HepG2 (cell line): ENCODE measurements at regions not wholly inside any gene's neighbourhood (a gene's known extent, or its start where the extent isn't known, plus 50 kb on each side); places are given as distances from the start of the nearest gene placed in this dataset.
A peak's percentile ranks its signal among the peaks of the same experiment; 100 is the strongest.

ENCODE experiments used
- ATAC-seq: fragments of 200-7000 bp; cut with Tn5 transposase; 3 replicates; pipeline ENCODE4 v1.9.1; 2020; ENCODE audit warnings: mild to moderate bottlenecking, moderate library complexity
- BruUV-seq: library from RNA; stranded (reverse); fragments of 400-500 nt; replicated peaks from 2 replicates; lab custom pipeline; 2021; lab: Mats Ljungman, UMichigan
- CTCF ChIA-PET: fragments of 300-600 bp; formaldehyde crosslinking; extraction: SDS; loops from one replicate; lab custom pipeline; 2021; ENCODE audit warnings: low total read pairs, inconsistent platforms, low intra/inter-chr PET ratio; lab: Yijun Ruan, JAX
- POLR2A ChIA-PET: fragments of 350-600 bp; sonication (Branson Sonifier 250); formaldehyde crosslinking; loops from one replicate; lab custom pipeline; 2020; ENCODE audit warnings: antibody characterized with exemption, inconsistent platforms; lab: Yijun Ruan, JAX
- DNase-seq: peaks from one replicate; pipeline ENCODE4 v3.0.0-alpha.2; 2015; ENCODE audit warnings: low spot score
- FAIRE-seq: peaks from 3 replicates; lab custom pipeline; 2011; peaks lifted over from hg19 to GRCh38; lab: Jason Lieb, UNC
- H2AFZ ChIP-seq: one replicate; pipeline ENCODE4 v1.6.1; 2011; ENCODE audit warnings: low read length, inconsistent platforms
- H3K27ac ChIP-seq: fragments of 300-600 bp; 3 replicates; pipeline ENCODE4 v1.8.0; 2011; ENCODE audit warnings: mixed run types, mild to moderate bottlenecking, mixed read lengths, low read length, inconsistent platforms; ENCODE audit not compliant: insufficient read depth; ENCODE audit errors: extremely low read length
- H3K27me3 ChIP-seq, 2 experiments: fragments of 200-600 bp in 1 of 2; 2 replicates in 1 of 2; 3 replicates in 1 of 2; pipeline versions ENCODE4 v1.6.0 to v1.8.0; 2011; ENCODE audit warnings: low read length in 2 of 2, mild to moderate bottlenecking in 2 of 2, moderate library complexity in 2 of 2, inconsistent platforms in 1 of 2; ENCODE audit not compliant: insufficient read depth in 2 of 2, control insufficient read depth in 1 of 2
- H3K36me3 ChIP-seq, 2 experiments: fragments of 200-600 bp in 1 of 2; replicated peaks in 1 of 2; 2 replicates in 1 of 2; 3 replicates in 1 of 2; pipeline versions ENCODE4 v1.5.1 to v1.8.0; 2011; ENCODE audit warnings: low read length in 2 of 2, inconsistent platforms in 1 of 2; ENCODE audit not compliant: insufficient read depth in 2 of 2, control insufficient read depth in 1 of 2
- H3K4me1 ChIP-seq: 2 replicates; pipeline ENCODE4 v1.5.1; 2012; ENCODE audit warnings: low read length, inconsistent platforms; ENCODE audit not compliant: insufficient read depth
- H3K4me2 ChIP-seq: 2 replicates; pipeline ENCODE4 v1.6.0; 2011; ENCODE audit warnings: low read depth, low read length, inconsistent platforms
- H3K4me3 ChIP-seq, 3 experiments: fragments of 200-600 bp in 1 of 3; sonication (generic), shearing (Covaris generic) in 1 of 3; replicated peaks in 1 of 3; 2 replicates each; pipeline ENCODE4 v1.5.1; 2011 to 2016; ENCODE audit warnings: low read length in 3 of 3, inconsistent platforms in 2 of 3, low read depth in 2 of 3, mild to moderate bottlenecking in 2 of 3, control low read depth in 1 of 3, mixed read lengths in 1 of 3; ENCODE audit not compliant: insufficient read depth in 1 of 3
- H3K79me2 ChIP-seq: one replicate; pipeline ENCODE4 v1.6.1; 2011; ENCODE audit warnings: low read length, inconsistent platforms; ENCODE audit not compliant: insufficient read depth
- H3K9ac ChIP-seq: 2 replicates; pipeline ENCODE4 v1.6.0; 2011; ENCODE audit warnings: mild to moderate bottlenecking, low read depth, low read length, inconsistent platforms; ENCODE audit not compliant: insufficient read depth
- H3K9me3 ChIP-seq: 2 replicates; pipeline ENCODE4 v1.5.1; 2012; ENCODE audit warnings: mild to moderate bottlenecking, low read length
- H4K20me1 ChIP-seq: 2 replicates; pipeline ENCODE4 v1.6.0; 2011; ENCODE audit warnings: inconsistent platforms, mild to moderate bottlenecking, low read length, moderate library complexity; ENCODE audit not compliant: insufficient read depth
- HCFC1 ChIP-seq: fragments of 150-350 bp; IDR thresholded peaks from 2 replicates; pipeline ENCODE4 v1.6.1; 2014; ENCODE audit warnings: low read depth, low read length
- ZNF460 ChIP-seq: sonication (generic); formaldehyde crosslinking; IDR thresholded peaks from 2 replicates; pipeline ENCODE4 v1.5.1; 2020; ENCODE audit warnings: missing genetic modification reagents, mild to moderate bottlenecking, borderline replicate concordance
- ZNF792 ChIP-seq: IDR thresholded peaks from 2 replicates; pipeline ENCODE4 v1.6.1; 2016
- WGBS: methylation state at CpG from one replicate; pipeline ENCODE4 v1.1.6; 2017; ENCODE audit warnings: low lambda C conversion rate; 5-methylcytosine and 5-hydroxymethylcytosine counted together
- in situ Hi-C: cut with HindIII; loops from 2 replicates; pipeline ENCODE4 v1.10.0; 2017; ENCODE audit warnings: low pct_unique_long_range_greater_than_20kb; ENCODE audit not compliant: extremely low pct_ligation_motif_present
- intact Hi-C: fragments of 100-400 bp; cut with micrococcal nuclease; formaldehyde crosslinking; loops from one replicate; pipeline ENCODE4 v1.10.0; 2022; ENCODE audit not compliant: unreplicated experiment
- TF ChIP-seq, protein P1 (sequence below), 2 experiments: sonication (generic) in 1 of 2; formaldehyde crosslinking in 1 of 2; IDR thresholded peaks; 2 replicates each; pipeline versions ENCODE4 v1.5.1 to v1.6.1; 2011 to 2020; ENCODE audit warnings: borderline replicate concordance in 1 of 2, low read depth in 1 of 2, low read length in 1 of 2, mild to moderate bottlenecking in 1 of 2, missing genetic modification reagents in 1 of 2, moderate library complexity in 1 of 2

DNA sequence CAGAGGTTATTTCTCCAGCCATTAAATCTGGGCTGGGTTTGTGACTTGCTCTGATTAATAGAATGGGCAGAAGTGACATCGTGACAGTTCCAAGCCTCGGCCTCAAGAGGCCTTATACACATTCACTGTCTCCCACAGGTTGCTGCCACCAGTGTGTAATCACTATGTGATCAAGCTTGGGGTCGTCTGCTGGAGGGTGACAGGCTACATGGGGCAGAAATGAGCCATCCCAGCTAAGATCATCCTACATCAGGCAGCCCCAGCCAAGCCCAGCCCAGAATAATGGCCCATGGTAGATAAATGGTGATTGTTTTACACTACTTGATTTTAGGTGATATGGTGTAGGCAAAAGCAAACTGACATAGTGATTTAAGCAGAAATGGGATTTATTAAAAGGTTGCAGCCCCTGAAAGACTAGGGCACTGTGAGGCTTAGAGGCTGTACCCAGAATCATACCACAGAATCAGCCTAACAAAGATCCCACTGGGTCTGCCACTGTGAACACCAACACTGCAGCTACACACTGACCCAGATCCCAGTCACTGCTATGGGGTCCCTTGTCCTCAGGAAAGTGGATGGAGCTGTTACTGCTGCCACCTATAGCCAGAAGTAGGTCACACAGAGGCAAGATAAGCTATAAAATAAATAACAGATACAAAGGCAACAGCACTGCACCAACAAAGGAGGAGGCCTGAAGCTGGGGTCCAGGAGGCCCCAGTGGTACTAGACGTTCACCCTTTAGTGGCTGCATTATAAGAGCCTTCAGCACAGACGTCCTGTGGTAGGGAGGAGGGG lies 159.6 kb upstream of the RBPJ start (continued):
- TF ChIP-seq HCFC1: no peak

GRCh38 chr4:26162101-26162500 lies 158.7 kb upstream of the RBPJ start:
- ATAC-seq: no peak
- in situ Hi-C loops: no loop called here

More at GRCh38 chr4:26162101-26162500, 158.7 kb upstream of the RBPJ start:
- H3K36me3 ChIP-seq: no peaks in the 10 kb centered on the region
- TF ChIP-seq, protein P1, sequence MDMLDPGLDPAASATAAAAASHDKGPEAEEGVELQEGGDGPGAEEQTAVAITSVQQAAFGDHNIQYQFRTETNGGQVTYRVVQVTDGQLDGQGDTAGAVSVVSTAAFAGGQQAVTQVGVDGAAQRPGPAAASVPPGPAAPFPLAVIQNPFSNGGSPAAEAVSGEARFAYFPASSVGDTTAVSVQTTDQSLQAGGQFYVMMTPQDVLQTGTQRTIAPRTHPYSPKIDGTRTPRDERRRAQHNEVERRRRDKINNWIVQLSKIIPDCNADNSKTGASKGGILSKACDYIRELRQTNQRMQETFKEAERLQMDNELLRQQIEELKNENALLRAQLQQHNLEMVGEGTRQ (IDR thresholded peaks at IDR 0.05; ENCODE audit: low read depth, low read length): peak; percentile 29; the same call in 1 of the 2 replicates
- TF ChIP-seq, protein P1 (CRISPR knock-in tag; IDR thresholded peaks at IDR 0.05; ENCODE audit: borderline replicate concordance): no peak
- TF ChIP-seq ZNF460 (CRISPR knock-in tag) (no peak), ZNF792 (CRISPR knock-in tag) (no peak)
- CTCF ChIA-PET: no interaction called here
- POLR2A ChIA-PET: no interaction called here
- no peak overlapping the region for H3K9ac ChIP-seq
- no peak for DNase-seq
- no peak overlapping the region for H3K27ac ChIP-seq
- 10% methylated on average over 3 of the region's 4 CpGs for WGBS
- no TSS peak for BruUV-seq
- H3K4me2 ChIP-seq: no peak overlapping the region
- no peaks in the 10 kb centered on the region for H3K4me1 ChIP-seq
- no peak for FAIRE-seq
- no peaks in the 10 kb centered on the region for H4K20me1 ChIP-seq
- no peak overlapping the region for H3K4me3 ChIP-seq
- no peaks in the 10 kb centered on the region for H3K9me3 ChIP-seq
- H3K79me2 ChIP-seq: no peaks in the 10 kb centered on the region
- intact Hi-C loops: no loop called here
- H2AFZ ChIP-seq: no peak overlapping the region
- no peaks in the 10 kb centered on the region for H3K27me3 ChIP-seq
